NCI-H1417 (cell line): ENCODE measurements at regions not wholly inside any gene's neighbourhood (a gene's known extent, or its start where the extent isn't known, plus 50 kb on each side); places are given as distances from the start of the nearest gene placed in this dataset.
"Not testable (repeated sequence)": the region's sequence is repeated elsewhere in the genome, so short reads cannot be mapped to it uniquely, and the experiment has no call there.

ENCODE experiments used
- DNase-seq, 3 experiments: peaks; one replicate each; lab custom pipeline; 2025; lab: John Stamatoyannopoulos, UW

DNA sequence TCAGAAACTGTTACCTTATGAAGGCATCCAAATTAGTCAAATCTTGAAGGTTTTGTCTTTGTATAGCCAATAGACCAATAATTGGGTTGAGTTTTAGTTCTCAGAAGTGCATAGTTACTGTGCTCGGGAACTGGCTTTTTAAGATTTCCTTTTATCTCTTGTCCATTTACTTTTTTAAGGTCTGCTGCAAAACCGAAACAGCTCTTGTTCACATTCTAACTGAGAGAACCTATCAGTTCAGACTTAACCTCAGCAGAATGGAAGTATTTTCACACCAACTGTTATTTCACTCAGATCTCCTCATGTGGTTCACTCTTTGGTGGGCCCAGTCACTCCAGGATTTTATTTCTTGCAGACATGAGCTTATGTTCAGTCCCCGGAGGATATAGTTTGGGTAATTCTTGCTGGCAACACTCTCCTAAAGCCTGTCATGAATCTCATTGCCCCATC, 55.5 kb downstream of the TPBG start:
- DNase-seq = no peak

DNA sequence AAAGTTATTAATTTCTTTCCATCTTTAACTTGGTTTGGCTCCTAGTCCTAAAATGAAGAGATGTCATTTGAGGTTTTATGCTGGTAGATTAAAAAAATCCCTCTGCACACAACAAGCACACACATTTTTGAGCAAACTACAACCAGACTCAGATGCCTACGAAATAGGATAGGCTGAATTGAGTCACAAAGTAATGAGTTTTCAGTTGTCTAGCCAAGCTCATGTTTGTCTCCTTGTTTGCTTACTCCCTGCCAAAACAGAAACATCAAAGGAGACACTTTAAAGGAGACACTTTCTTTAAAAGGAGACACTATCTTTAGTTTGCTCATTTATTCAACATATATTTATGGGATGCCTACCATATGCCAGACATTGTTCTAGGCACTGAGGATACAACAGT, 56.2 kb downstream of the TPBG start:
- DNase-seq = no peak

DNA sequence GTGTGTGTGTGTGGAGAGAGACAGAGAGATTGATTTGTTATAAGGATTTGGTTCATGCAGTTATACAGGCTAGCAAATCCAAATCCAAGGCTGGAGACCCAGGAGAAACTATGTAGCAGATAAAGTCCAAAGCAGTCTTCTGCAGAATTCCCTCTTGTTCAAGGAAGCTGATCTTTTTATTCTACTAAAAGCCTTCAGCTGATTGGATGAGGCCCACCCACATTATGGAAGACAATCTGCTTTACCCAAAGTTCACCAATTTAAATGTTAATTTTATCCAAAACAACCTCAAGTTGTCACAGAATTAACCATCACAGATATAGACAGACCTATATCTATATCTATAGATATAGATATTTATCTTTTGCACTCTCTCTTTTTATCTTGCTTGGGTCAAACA, 67.0 kb downstream of the TPBG start:
- no peak for DNase-seq

DNA sequence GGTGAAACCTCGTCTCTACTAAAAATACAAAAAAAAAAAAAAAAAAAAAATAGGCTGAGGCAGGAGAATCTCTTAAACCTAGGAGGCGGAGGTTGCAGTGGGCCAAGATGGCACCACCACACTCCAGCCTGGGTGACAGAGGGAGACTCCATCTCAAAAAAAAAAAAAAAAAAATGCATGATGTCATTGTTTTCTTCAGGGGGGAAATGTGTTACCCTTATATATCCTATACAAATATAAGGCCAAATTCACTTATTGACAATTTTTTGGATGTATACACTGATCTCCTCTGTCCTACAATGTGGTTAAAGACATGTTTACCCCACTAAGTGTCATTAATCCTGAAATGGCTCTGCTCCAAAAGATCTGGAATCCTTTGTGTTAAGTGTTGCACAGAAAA, 73.1 kb downstream of the TPBG start:
- no peak for DNase-seq

DNA sequence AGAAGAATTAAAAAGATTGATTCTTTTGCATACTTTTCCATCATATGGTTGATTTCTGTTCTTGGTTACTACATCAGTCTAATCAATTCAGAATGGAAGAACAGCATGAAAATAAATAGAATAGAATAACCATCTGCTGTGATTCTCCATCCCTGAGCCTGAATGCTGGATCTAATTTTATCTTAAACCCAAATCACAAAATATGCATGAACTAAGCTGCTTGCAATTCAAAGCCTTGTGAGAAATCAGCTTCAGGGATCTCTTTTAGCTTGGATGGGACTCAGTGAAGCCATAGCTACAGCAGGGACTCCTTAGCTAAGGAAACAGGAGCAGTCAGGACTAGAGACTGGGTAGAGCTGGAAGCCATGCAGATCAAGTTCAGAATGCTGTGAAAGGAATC, 74.1 kb downstream of the TPBG start:
- no peak for DNase-seq

DNA sequence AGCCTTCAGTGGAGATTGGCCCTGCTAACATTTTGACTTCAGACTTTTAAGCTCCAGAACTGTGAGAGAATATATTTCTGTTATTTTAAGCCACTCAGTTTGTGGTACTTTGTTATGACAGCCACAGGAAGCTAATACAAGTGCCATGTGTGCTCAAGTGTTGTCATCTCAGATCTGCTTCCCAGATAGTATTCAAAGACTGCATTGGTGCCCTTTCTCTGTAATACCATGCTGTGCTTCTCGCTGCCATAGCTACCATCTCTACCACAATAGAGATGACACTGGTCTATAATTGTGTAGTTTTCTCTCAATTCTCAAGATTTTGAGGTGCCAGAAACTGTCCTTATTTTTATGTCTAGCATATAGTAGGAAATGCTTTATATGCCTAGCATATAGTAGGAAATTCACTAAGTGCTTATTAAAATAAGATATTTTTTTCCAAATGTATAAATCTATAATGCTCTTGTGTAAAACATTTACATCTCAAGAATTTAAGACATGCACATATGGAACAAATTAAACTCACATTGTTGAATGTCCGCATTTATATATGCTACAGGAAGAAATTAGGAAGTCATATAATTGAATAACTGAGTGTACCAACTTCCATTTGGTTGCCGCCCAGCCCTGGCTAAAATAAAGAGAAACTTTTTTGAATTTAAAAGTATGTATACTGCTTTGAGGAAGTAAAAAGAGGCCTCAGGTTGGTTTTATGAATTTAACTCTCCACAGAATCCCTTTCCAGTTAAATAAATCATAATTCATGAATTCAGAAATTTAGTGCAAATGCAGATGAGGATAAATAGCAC, 77.6 kb downstream of the TPBG start:
- DNase-seq = peak in 2 of 3 experiments; percentile 26 to 44

DNA sequence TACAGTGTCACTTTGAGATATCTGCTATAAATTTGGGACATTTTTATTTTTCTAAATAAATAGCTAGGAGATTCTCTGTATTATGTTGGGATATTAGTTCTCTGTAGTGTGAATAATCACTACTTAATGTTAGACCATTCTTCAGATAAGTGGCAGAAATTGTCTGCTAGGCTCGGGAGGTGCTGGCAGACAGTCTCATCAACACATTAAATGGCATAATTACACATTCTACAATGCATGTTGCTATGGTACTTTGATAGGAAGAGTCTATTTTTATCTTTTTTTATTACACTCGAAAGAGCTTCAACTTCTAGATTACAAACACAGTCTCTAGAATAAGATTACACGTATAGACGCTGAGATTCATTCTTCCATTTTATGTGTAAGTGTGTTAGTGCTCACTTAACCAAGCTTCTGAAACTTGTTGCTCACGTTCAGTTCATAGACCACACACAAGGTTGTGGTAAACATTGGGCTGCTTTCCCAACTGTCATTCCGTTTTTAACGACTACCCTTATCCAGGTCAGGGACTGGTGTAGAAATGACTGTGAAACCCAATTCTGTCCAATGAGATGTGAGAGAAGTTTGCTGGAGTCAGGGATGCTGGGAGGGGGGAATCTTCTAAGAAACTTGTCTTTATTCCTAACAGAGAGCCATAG, 78.6 kb downstream of the TPBG start:
- DNase-seq = peak in 2 of 3 experiments; percentile 10 to 70

DNA sequence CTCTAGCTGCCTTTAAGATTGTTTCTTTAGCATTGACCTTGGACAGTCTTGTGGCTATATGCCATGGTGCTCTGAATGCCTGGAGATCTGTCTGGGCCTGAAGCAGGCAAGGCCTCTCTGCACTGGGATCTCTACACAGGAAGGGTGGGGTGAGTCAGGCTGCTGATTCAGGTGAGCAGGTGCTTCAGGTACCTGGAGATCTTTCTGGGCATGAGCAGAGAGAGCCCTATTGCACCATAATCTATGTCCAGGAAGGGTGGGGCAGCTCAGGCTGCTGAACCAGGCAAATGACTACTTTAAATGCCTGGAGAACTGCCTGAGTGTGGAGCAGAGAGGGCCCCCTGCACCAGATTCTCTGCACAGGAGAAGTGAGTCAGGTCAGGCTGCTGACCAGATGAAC, 94.5 kb downstream of the TPBG start:
- no peak for DNase-seq

DNA sequence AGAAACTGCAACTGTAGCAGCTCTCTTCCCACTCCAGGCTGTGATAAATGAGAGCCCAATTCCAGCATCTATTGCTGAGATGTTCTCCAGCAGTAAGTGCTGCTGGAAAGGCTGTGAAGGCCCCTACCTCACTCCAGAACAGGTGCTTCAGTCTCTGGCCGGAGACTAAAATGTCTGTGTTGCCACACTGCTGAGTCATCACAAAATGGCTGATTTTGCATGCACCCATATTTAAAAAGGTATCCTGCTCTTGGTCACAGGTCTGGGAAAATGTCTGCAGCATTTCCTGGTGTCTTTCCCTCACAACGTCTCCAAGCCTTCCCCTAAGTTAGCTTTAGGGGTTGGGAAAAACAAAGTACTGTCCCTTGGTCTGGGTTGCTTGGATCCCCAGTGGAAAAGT, 95.1 kb downstream of the TPBG start:
- no peak for DNase-seq

DNA sequence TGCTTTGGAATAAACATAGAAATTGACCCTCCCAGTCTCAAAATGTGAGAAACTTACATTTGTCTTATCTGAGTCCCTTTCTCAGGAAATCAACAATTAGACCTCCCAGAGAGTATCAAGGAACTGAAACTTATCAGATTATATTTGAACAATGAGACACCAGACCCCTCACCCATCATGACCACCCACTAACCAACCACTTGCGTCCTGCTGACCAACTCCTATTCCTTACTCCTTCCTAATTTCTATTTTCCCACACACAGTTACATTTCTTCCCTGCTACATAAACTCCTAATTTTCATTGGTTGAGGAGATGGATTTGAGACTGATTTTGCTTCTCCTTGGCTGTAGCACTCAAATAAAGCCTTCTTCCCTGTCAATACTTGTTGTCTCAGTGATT, 97.9 kb downstream of the TPBG start:
- no peak for DNase-seq

DNA sequence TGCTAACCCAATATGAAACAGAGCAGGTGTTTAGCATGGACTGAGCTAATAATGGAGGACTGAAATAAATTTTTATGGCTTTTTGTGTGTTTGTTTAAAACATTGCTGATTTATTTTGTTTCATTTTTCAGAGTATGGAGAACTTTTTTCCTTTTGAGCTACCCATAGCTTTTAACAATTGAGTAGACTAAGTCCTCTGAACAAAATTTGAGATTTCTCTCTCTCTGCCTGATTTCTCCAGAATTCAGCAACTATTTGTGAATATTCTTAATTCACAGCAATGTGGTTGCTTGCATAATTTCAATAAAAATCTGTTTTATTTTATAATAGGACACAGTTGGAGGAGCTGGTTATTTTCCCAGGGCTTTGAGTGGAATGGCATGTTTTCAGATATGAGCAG, 103.7 kb downstream of the TPBG start:
- no peak for DNase-seq

DNA sequence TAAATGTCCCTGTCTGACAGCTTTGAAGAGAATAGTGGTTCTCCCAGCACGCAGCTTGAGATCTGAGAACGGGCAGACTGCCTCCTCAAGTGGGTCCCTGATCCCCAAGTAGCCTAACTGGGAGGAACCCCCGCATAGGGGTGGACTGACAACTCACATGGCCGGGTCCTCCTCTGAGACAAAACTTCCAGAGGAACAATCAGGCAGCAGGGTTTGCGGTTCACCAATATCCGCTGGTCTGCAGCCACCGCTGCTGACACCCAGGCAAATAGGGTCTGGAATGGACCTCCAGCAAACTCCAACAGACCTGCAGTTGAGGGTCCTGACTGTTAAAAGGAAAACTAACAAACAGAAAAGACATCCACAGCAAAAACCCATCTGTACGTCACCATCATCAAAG, 106.5 kb downstream of the TPBG start:
- not testable (repeated sequence) for DNase-seq

DNA sequence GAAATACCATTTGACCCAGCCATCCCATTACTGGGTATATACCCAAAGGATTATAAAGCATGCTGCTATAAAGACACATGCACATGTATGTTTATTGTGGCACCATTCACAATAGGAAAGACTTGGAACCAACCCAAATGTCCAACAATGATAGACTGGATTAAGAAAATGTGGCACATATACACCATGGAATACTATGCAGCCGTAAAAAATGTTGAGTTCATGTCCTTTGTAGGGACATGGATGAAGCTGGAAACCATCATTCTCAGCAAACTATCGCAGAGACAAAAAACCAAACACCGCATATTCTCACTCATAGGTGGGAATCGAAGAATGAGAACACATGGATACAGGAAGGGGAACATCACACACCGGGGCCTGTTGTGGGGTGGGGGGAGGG, 111.5 kb downstream of the TPBG start:
- DNase-seq = not testable (repeated sequence)

DNA sequence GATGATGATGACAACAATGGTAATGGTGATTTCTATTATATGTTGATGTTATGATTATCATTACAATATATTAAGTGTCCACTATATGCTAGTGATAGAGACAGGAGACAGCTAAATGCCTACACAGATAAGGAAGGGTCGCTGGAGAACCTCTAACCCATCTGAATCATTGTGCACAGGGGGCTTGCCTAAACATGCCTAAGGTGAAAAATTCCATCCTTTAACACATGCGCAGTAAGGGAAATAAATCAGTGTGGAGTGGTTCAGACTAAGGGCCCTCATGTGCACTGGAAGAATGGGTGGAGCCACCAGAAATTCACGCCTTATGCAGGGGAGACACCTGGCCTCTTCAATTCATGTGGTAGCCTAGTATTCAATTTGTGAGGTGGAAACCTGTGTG, 120.4 kb downstream of the TPBG start:
- DNase-seq = peak in 2 of 3 experiments; percentile 3 to 18

DNA sequence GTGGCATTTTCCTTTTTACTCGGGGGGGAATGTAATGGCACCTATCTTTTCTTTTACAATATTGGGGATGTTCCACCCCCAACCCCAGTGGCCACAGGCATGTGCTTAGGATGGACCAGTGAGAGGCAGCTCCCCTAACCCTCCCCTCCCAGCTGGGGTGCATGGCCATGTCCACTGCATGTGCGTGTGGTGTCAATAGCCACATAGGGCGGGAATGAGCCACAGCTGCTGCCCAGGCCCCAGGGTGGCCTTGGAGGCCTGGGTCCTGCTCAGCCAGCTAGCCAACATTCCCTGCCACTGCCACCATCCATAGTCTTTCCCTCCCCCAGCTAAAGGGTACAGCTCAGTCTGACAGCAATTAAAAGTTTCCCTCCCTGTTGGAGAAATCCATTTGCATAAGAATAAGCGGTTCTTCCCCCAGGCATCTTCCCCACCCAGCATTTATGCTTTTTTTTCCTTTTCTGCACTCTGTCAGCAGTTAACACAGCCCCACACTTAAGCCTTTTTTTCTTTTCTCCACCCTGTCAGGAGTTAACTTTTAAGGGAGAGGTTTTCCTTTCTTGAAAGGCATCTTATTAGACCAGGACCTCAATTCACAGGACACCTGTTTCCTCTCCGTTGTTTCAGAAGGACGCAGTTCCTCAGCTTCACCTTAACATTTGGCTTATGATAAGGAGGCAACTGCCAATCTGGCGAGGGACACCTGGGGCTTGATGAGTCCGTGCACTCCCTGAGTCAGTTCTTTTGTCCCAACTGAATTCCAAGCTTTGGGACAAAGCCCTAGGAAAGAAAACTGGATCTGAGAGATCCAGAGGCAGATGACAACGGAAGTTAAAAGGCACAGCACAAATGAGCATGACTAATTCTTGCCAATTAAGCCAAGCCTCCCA, 121.4 kb downstream of the TPBG start:
- DNase-seq = no peak

DNA sequence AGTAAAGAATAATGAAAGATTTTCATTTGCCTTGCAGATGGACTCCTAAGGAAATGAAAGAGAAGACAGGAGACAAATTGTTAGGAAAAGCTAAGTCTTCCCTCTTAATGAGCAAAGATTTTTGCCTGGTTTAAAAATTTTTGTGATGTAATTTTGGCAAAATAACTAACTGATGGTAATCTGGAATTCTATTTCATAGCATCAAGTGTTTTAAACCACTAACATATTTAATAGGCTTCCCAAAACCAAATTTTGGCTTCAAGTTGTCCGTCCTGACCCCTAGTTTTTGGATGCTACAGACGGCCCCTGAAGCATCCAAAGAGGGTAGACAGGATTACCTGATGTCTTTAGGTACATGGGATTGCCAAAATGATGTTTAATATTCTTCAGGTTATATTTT, 124.3 kb downstream of the TPBG start:
- no peak for DNase-seq

DNA sequence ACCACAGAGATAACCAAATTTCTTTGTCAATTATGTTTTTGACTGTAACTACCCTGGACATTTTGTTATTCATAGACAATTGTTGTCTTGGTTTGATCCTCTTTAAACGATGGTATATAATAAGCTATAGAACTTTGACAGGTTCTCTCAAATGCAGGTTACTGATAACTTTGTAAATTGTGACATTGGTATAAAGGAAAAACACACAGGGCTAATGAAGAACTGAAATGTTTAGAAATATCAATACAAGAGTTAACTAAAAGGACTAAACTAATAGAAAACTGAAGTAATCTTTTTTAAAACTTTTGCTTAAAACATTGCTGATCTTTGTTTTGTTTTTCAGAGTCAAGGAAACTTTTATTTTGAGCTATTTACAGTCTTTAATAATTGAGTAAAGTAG, 124.8 kb downstream of the TPBG start:
- no peak for DNase-seq

DNA sequence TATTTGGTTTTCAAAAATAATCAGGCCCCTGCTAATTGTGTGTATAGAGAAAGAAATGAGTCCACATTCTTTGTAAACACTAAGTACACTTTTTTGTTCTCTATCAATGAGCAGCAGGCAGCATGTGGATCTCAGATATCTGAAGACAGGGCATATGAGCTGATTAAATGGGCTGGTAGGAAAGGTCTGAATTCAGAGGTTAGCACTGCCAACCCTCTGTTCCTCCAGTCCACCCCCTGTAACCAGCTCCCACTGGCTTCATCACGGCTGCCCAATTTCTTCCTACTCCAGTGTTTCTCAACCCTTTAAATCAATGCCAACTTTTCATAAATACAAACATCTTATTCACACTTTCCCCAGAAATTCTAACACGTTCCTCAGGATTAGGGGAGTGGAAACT, 128.5 kb downstream of the TPBG start:
- no peak for DNase-seq

DNA sequence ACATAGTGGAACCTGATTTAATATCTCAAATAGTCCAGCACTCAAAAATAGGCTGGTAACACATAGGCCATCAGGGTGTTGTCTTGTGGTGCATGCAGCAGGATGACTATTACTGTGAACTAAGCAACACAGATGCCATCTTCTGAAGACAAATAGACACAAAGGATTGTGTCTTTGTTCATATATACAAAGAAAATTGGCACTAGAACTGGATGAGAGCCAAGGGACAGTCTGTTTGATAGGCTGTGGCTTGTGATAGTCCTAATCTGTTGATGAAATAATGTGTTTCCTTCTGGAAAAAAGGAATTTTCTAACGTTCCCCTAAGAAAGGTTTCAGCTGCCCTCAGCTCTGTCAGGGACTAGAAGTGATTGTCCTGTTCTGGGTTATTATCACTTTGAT, 129.8 kb downstream of the TPBG start:
- DNase-seq = peak in 1 of 3 experiments; percentile 12

DNA sequence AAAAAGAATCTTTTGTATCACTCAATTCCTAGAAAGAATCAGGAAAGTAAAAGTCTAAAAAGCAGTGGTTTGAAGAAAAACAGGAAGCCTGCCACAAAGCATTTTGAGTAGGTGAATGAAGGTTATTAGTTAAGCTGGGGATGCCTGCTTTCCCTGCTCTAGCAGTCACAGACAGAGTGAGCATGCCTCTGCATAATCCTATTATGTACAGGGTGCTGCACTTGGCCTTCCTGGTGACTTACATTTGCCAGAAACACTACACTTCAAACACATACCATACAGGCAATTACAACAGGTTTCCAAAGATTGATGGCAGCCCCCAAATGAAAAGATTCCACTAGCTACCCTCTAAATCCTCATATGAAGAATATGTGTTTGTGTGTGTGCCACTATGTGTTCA, 130.8 kb downstream of the TPBG start:
- DNase-seq = peak in 1 of 3 experiments; percentile 13

DNA sequence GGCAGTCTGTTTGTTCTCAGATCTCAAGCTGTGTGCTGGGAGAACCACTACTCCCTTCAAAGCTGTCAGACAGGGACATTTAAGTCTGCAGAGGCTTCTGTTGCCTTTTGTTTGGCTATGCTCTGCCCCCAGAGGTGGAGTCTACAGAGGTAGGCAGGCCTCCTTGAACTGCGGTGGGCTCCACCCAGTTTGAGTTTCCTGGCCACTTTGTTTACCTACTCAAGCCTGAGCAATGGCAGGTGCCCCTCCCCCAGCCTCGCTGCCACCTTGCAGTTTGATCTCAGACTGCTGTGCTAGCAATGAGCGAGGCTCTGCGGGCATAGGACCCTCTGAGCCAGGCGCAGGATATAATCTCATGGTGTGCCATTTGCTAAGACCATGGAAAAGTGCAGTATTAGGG, 138.3 kb downstream of the TPBG start:
- not testable (repeated sequence) for DNase-seq

DNA sequence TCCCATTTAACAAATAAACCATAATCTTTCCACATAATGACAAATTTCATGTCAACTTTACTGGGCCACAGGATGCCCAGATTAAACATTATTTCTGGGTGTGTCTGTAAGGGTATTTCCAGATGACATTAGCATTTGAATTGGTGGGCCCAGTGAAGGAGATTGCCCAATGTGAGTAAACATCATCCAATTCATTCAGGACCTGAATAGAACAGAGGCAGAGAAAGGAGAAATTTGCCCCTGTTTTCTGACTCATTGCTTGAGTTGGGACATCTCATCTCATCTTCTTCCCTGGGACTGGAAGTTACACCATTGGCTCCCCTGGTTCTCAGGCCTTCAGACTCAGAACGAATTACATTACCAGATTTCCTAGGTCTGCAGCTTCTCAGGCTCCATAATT, 142.9 kb downstream of the TPBG start:
- no peak for DNase-seq

DNA sequence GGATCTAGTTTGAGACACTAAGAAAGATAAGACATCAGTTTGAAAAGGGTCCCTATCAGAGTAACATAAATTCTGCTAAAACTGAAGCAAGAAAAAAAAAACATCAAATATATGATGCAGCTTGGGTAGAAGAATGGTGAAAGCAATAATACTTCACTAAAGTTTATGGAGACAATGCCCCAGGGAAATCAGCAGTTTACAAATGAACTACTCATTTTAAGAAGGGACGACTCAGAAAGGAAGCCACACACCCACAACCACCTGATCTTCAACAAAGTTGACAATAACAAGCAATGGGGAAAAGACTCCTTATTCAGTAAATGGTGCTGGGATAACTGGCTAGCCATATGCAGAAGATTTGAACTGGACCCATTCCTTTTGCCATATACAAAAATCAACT, 143.5 kb downstream of the TPBG start:
- no peak for DNase-seq
